Central memory CD4-positive, alpha-beta T cell (primary cell): ENCODE measurements at regions not wholly inside any gene's neighbourhood (a gene's known extent, or its start where the extent isn't known, plus 50 kb on each side); places are given as distances from the start of the nearest gene placed in this dataset.

ENCODE experiments used
- DNase-seq: peaks from one replicate; pipeline ENCODE4 v3.0.0; 2022

- no peak for DNase-seq
These were observed 527.1 kb downstream of the FGF9 start for GRCh38 chr13:22198001-22198400.

GRCh38 chr13:22198641-22199217 is 527.9 kb downstream of the FGF9 start:
- DNase-seq, result no peak

GRCh38 chr13:22200440-22200839 is 529.6 kb downstream of the FGF9 start:
- DNase-seq, result no peak

GRCh38 chr13:22201375-22201925 is 530.6 kb downstream of the FGF9 start:
- DNase-seq, result no peak

- DNase-seq, result no peak
These were observed 539.5 kb downstream of the FGF9 start for GRCh38 chr13:22210134-22210930.

GRCh38 chr13:22211876-22212275 is 541.0 kb downstream of the FGF9 start:
- DNase-seq, result no peak

DNA sequence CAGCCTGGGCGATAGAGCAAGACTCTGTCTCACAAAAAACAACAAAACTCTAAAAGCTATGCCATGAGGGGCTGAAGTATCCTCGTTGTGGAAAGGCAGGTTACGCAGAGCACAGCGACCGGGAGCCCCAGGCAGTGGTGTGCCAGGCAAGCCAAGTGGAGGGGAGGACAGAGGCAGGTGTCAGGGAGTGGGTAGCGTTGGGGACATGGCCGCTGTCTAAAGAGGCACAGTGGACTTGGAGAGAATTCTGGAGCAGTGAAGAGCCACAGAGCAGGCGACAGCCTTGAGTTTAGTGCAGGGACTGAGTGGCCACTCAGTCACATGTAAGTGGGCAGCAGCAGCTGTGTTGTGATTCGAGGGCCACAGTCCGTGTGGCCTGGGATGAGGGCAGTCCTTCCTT is 541.7 kb downstream of the FGF9 start:
- DNase-seq, result no peak

DNA sequence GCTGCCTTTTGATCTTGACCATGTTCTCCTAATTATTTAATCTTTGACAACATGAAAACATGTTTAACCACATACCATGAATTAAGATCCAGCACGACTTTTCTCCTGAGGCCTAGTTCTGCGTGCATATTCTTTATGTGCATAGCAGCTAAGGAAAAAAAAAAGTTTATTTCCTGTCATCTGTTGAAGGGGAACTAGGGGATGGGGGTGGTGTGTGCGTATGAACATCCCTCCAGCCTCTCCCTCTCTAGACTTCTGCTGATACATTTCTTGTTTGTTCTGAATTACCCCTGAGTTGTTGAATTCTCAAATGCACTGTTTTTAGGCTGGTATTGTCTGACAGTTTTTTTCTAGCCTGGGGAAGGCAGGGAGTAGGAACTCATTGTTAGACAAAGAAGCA is 543.3 kb downstream of the FGF9 start:
- no peak for DNase-seq

DNA sequence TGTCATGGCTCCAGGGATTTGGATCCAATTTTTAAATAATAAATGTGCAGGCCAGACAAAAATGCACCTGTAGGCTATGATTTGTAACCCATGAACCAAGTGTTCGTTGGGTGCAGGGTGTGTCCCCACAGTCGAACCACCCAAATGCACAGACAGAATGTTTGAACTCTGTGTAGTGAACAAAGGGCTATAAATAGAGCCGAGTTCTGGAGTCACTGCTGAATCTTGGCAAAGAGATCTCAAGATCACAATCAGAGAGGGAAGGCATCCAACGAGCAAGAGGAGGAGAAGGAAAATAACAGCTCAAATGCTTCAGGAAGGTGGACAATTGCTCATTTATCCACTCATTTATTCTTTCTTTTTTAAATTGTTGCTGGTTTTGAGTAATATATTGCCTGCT is 547.9 kb downstream of the FGF9 start:
- no peak for DNase-seq

DNA sequence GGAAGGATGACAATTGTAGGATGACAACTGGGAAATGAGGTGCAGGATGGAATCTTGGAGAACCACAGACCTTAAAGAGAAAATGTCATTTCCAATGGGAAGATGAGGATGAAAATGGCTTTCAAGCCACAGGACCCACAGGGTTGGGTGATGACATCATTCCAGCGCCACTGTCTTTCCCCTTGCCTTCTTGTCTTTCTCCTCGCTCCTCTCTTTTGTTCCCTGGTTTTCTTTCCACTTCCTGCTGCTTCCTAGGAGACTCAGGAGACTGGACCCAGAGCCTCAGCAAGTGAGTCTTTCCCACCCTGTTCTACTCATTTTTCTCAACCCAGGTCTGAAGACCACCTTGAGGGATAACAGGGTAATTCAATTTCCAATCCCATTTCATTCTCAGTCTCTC is 548.8 kb downstream of the FGF9 start:
- no peak for DNase-seq

DNA sequence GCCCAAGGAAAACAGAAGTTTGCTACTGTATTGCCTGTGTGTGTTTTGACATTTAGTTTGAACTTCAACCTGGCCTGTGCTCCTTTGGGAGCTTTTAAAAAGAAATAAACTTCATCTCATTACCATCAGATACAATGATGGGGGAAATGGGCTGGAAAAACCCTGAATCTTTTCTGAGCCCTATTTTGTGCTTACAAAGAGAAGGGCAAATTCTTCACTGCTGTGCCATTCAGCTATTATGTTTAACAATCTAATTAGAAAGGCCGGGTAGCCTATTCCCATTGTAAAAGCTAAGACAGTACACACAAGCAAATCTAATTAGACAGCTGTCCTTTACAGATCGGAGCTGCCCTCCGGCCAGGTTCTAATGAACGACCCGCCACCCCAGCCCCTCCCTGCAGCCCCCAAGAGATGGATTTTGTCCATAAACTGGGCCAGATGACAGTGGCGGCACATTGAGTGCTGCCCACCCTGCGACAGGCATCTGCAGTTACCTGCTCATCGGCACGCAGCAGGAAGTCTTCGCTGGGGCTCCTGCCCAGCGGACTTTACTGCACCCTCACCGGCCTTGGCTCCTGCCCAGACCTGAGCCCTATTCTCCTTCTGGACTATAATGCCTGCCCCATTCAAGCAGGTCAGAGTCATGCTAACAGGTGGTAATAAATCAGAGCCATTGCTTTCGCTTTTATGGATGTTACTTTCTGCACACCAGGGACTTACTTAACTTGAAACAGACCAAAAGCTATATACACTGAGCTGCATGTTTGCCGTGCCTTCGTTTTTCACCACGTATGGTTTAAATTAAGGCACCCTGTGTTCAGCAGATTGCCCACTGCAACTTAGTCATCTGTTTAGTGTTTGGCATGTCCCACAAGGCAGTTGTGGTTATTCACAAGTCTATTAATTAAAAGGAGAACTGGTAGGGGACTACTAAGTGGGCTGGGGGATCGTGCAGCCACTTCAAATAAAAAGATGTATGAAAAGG is 549.6 kb downstream of the FGF9 start:
- DNase-seq, result no peak

DNA sequence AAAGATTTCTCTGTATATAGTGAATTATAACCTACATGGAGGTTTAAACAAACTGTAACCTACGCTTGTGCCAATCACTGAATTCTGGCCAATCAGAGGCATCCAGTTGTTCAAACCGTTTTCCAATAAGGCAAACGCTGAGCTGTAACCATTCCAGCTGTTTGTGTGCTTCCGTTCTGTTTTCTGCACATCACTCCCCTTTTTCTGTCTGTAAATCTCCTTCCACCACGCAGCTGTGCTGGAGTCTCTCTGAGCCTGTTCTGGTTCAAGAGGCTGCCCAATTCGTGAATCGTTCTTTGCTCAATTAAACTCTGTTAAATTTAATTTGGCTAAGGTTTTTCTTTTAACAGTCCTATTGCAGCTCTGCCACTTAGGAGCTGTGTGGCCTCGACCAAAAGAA is 552.5 kb downstream of the FGF9 start:
- no peak for DNase-seq

- no peak for DNase-seq
These were observed 555.2 kb downstream of the FGF9 start for GRCh38 chr13:22226086-22226485.

DNA sequence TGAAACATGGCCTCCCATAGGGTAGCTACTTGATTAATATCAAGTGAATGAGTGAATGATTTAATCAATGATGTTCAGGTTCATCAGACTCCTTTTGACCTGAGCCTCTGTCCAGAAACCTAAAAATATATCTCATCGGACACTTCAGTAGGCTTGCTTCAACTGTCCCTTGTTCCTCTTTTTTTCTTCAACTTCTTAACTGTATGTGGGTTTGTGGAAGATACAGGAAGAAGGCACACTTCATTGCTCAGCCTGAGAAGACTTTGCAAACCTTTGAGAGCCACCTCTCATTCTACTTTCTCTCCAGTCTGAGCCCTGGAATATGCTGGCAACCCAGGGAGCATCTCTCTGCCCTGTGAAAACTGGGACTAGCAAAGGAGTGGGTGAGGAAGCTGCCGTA is 557.0 kb downstream of the FGF9 start:
- DNase-seq, result no peak

DNA sequence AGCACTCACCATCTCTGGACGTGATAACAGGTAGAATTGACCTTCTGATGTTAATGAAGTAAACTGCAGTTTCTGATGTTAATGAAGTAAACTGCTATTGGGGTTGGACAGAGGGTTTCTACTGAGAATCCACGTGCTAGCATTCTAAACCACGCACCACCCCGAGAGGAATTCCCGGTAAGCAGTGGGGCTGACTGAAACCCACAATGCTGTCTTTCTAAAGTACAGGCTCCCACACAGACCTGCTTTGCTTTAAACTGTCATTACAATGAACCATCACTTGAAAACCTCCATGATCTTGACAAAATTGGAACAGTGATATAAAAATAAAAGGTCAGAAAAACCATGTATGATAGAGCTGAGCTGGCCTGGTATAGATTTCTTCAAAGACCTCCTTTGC is 559.0 kb downstream of the FGF9 start:
- DNase-seq, result no peak

DNA sequence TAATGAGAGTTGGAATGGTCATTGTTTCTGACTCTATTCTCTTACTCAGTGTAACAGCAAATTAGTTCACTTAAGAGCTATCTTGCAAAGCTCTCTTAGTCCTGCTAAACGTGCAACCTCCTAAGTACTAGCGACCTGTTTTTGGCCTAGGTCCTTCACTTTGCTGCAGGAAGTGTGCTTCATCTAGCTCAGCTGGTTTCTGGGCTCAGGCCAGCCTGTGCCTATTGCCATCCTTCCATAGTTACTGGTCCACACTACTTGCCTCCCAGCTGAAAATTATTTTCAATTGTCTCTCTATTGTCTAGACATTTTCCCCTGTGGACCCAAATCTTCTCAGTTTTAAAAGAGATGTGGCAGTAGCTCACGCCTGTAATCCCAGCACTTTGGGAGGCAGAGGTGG is 561.3 kb downstream of the FGF9 start:
- DNase-seq, result no peak

- DNase-seq, result no peak
These were observed 564.5 kb downstream of the FGF9 start for GRCh38 chr13:22235285-22235949.

DNA sequence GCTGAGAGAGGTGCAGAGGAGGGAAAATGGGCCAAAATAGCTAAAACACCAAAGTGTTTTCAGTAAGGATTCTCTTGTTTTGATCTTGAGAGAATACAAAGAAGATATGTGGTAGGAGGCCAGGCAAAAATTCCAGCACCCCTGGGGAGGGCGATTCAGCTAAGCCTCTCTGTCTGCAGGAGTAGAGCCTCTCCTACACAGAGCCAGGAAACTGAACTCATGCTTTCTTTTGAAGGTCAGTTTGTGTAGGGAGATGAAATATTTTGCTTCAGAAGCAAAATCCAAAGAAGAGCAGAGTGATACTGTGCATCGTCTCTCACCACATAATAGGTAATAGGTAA is 565.0 kb downstream of the FGF9 start:
- no peak for DNase-seq

DNA sequence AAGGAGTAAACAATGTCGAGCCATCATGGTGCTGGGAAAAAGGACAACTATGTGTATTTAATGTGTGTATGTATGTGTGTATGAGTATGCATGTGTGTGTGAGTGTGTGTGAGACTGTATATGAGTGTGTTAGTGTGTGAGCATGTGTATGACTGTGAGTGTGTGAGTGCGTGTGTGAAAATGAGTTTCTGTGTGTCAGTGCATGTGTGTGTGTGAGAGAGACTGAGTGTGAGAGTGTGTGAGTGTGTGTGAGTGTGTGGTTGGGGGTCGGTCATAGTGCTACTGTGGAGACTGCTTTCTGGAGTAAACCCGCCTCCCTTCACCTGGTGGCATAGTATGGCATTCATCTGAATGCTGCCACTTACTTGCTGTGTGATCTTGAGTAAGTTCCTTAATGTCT is 567.4 kb downstream of the FGF9 start:
- DNase-seq, result no peak

- no peak for DNase-seq
These were observed 569.8 kb downstream of the FGF9 start for GRCh38 chr13:22240716-22241115.

- no peak for DNase-seq
These were observed 572.7 kb downstream of the FGF9 start for GRCh38 chr13:22243469-22244163.

DNA sequence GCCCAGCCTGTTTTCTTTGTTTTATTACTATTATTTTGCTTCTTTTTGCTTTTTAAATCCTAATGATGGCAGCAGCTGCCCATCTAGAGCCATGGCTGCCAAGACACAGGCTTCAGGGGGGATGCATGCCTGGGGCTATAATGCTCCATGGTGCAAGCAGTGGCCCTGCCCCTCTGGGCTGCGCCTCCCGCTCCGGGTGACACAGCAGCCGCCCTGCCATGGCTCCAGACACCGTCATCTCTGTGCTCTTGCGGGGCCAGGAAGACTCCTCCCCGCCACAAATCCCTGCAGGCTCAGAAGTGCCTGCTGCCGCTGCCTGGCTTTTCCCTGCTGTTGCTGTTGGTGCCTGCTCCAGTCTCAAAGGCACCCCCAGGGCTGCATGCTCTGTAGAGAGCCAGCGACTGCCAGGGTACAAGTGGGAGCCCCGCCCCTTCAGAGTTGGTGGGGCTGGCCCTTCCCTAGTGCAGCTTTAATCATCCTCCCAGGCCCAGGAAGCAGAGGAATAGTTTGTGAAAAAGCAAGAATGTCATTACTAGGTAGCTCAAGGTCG is 581.5 kb downstream of the FGF9 start:
- DNase-seq, result no peak
